GM21381 (cell line): ENCODE measurements at regions not wholly inside any gene's neighbourhood (a gene's known extent, or its start where the extent isn't known, plus 50 kb on each side); places are given as distances from the start of the nearest gene placed in this dataset.
"Not testable (repeated sequence)": the region's sequence is repeated elsewhere in the genome, so short reads cannot be mapped to it uniquely, and the experiment has no call there.

Experiments used
- ATAC-seq: cut with Tn5 transposase; IDR thresholded peaks from one replicate; pipeline ENCODE4 v1.9.1; 2021; ENCODE audit warnings: mild to moderate bottlenecking, moderate library complexity; ENCODE audit not compliant: unreplicated experiment

GRCh38 chr10:26355241-26355640, 82.9 kb upstream of the APBB1IP start:
- ATAC-seq, result no peak

GRCh38 chr10:26357203-26357602, 80.9 kb upstream of the APBB1IP start:
- ATAC-seq, result no peak

- no peak for ATAC-seq
These were observed 80.1 kb upstream of the APBB1IP start for GRCh38 chr10:26358071-26358470.

- no peak for ATAC-seq
These were observed 78.5 kb upstream of the APBB1IP start for GRCh38 chr10:26359670-26360069.

GRCh38 chr10:26361351-26361750, 76.8 kb upstream of the APBB1IP start:
- ATAC-seq, result no peak

- no peak for ATAC-seq
These were observed 76.2 kb upstream of the APBB1IP start for GRCh38 chr10:26361971-26362370.

- no peak for ATAC-seq
These were observed 72.3 kb upstream of the APBB1IP start for GRCh38 chr10:26365681-26366358.

- not testable (repeated sequence) for ATAC-seq
These were observed 71.1 kb upstream of the APBB1IP start for GRCh38 chr10:26367035-26367434.

- ATAC-seq, result no peak
These were observed 70.4 kb upstream of the APBB1IP start for GRCh38 chr10:26367771-26368170.

GRCh38 chr10:26368463-26368862, 69.7 kb upstream of the APBB1IP start:
- ATAC-seq, result peak; percentile 41

GRCh38 chr10:26372513-26373354, 65.4 kb upstream of the APBB1IP start:
- ATAC-seq, result peak; percentile 73

- no peak for ATAC-seq
These were observed 63.7 kb upstream of the APBB1IP start for GRCh38 chr10:26374426-26374825.

- not testable (repeated sequence) for ATAC-seq
These were observed 60.8 kb upstream of the APBB1IP start for GRCh38 chr10:26377224-26377810.

- no peak for ATAC-seq
These were observed 59.3 kb upstream of the APBB1IP start for GRCh38 chr10:26378861-26379294.

GRCh38 chr10:26380815-26381214, 57.3 kb upstream of the APBB1IP start:
- no peak for ATAC-seq

- no peak for ATAC-seq
These were observed 56.2 kb upstream of the APBB1IP start for GRCh38 chr10:26381986-26382385.

- ATAC-seq, result no peak
These were observed 53.5 kb upstream of the APBB1IP start for GRCh38 chr10:26384600-26384999.

GRCh38 chr10:26385443-26385842, 52.7 kb upstream of the APBB1IP start:
- no peak for ATAC-seq

GRCh38 chr10:26386781-26387180, 51.4 kb upstream of the APBB1IP start:
- ATAC-seq, result no peak
